Gastrocnemius medialis (tissue), 4 donors: ENCODE measurements at regions not wholly inside any gene's neighbourhood (a gene's known extent, or its start where the extent isn't known, plus 50 kb on each side); places are given as distances from the start of the nearest gene placed in this dataset.

Source experiments
- ATAC-seq, 2 donors: fragments of 150-250 bp; one replicate each; pipeline ENCODE4 v1.9.1; 2016
- DNase-seq, 2 donors: peaks; one replicate each; pipeline ENCODE4 v3.0.0-alpha.2; 2019
- H3K27ac ChIP-seq, 4 donors: fragments of 200-600 bp; sonication (generic); 1 replicate in 1 of 4; 2 replicates in 3 of 4; pipeline ENCODE4 v1.5.1; 2016 to 2018; ENCODE audit warnings: mild to moderate bottlenecking in 2 of 4, moderate library complexity in 1 of 4
- H3K27me3 ChIP-seq, 3 donors: fragments of 200-600 bp; sonication (generic) in 2 of 3; 1 replicate in 1 of 3; 2 replicates in 2 of 3; pipeline versions ENCODE4 v1.5.1 to v1.6.0; 2016 to 2019; ENCODE audit warnings: mild to moderate bottlenecking in 1 of 3, moderate library complexity in 1 of 3
- H3K36me3 ChIP-seq, 2 donors: fragments of 200-600 bp; sonication (generic) in 1 of 2; one replicate each; pipeline ENCODE4 v1.5.1; 2017 to 2018
- H3K4me1 ChIP-seq, 2 donors: fragments of 200-600 bp; sonication (generic) in 1 of 2; one replicate each; pipeline ENCODE4 v1.5.1; 2016 to 2017; ENCODE audit warnings: mild to moderate bottlenecking in 2 of 2
- H3K4me3 ChIP-seq, 4 donors: fragments of 200-600 bp; sonication (generic) in 3 of 4; 1 replicate in 1 of 4; 2 replicates in 3 of 4; pipeline ENCODE4 v1.5.1; 2016 to 2019; ENCODE audit warnings: mild to moderate bottlenecking in 2 of 4
- H3K9me3 ChIP-seq, 3 donors: fragments of 200-600 bp; sonication (generic) in 2 of 3; 1 replicate in 1 of 3; 2 replicates in 2 of 3; pipeline ENCODE4 v1.5.1; 2016 to 2019
- CTCF ChIP-seq, 5 experiments: fragments of 450-650 bp in 3 of 5; fragments of 200-600 bp in 2 of 5; sonication (generic) in 2 of 5; IDR thresholded peaks in 4 of 5; conservative IDR thresholded peaks in 1 of 5; 1 replicate in 4 of 5; 2 replicates in 1 of 5; pipeline ENCODE4 v1.5.1; 2016 to 2019; ENCODE audit warnings: antibody characterized with exemption in 5 of 5, mild to moderate bottlenecking in 3 of 5, moderate library complexity in 3 of 5
- POLR2A ChIP-seq, 2 donors: fragments of 450-650 bp; IDR thresholded peaks; one replicate each; pipeline ENCODE4 v1.6.1; 2017; ENCODE audit warnings: antibody characterized with exemption in 2 of 2, mild to moderate bottlenecking in 2 of 2, moderate library complexity in 2 of 2
- in situ Hi-C, 4 donors: fragments of 200-750 bp; cut with MboI; loops; one replicate each; pipeline versions ENCODE4 v1.15.0 to v1.8.0; 2017; ENCODE audit warnings: low sequenced_read_pairs in 4 of 4
- intact Hi-C: fragments of 100-400 bp; cut with DNase I; formaldehyde crosslinking; loops from one replicate; pipeline ENCODE4 v1.15.1; 2023; ENCODE audit warnings: low total_unique reads

- no peak for DNase-seq
- TF ChIP-seq POLR2A (IDR thresholded peaks at IDR 0.05) (no peak), CTCF (IDR thresholded peaks at IDR 0.05 in 4 of 5, conservative IDR thresholded peaks at IDR 0.05 in 1 of 5) (no peak)
Observed at GRCh38 chr6:84910906-84911607, 146.7 kb upstream of the TBX18 start.

GRCh38 chr6:84908304-84908904, 144.0 kb upstream of the TBX18 start:
- H3K27ac ChIP-seq: no peak overlapping the region
- no peak overlapping the region for H3K4me3 ChIP-seq
- no peaks in the 10 kb centered on the region for H3K36me3 ChIP-seq
- no peaks in the 10 kb centered on the region for H3K4me1 ChIP-seq
- in situ Hi-C loops: no loop called here
- ATAC-seq (no peak), DNase-seq (no peak)
- H3K9me3 ChIP-seq: no peaks in the 10 kb centered on the region
- no peak for TF ChIP-seq CTCF (IDR thresholded peaks at IDR 0.05 in 4 of 5, conservative IDR thresholded peaks at IDR 0.05 in 1 of 5)
- TF ChIP-seq POLR2A (IDR thresholded peaks at IDR 0.05): no peak
- no peaks in the 10 kb centered on the region for H3K27me3 ChIP-seq
- intact Hi-C loops: no loop called here

More at GRCh38 chr6:84910906-84911607, 146.7 kb upstream of the TBX18 start:
- no peaks in the 10 kb centered on the region for H3K4me1 ChIP-seq
- in situ Hi-C loops (no loop called here), intact Hi-C loops (no loop called here)
- H3K36me3 ChIP-seq: no peaks in the 10 kb centered on the region
- no peak overlapping the region for H3K27ac ChIP-seq
- H3K9me3 ChIP-seq: no peaks in the 10 kb centered on the region
- H3K4me3 ChIP-seq: no peak overlapping the region
- H3K27me3 ChIP-seq: no peaks in the 10 kb centered on the region
- ATAC-seq: no peak

GRCh38 chr6:84906514-84906913, 142.1 kb upstream of the TBX18 start:
- in situ Hi-C loops: no loop called here
- ATAC-seq: no peak

GRCh38 chr6:84905823-84906222, 141.4 kb upstream of the TBX18 start:
- DNase-seq (no peak), ATAC-seq (no peak)
- H3K4me3 ChIP-seq: no peak overlapping the region
- no peaks in the 10 kb centered on the region for H3K9me3 ChIP-seq
- H3K4me1 ChIP-seq: no peaks in the 10 kb centered on the region
- no peaks in the 10 kb centered on the region for H3K27me3 ChIP-seq
- intact Hi-C loops (no loop called here), in situ Hi-C loops (no loop called here)
- H3K36me3 ChIP-seq: no peaks in the 10 kb centered on the region
- TF ChIP-seq POLR2A (IDR thresholded peaks at IDR 0.05): no peak
- TF ChIP-seq CTCF (IDR thresholded peaks at IDR 0.05 in 4 of 5, conservative IDR thresholded peaks at IDR 0.05 in 1 of 5): no peak
- no peak overlapping the region for H3K27ac ChIP-seq

More at GRCh38 chr6:84906514-84906913, 142.1 kb upstream of the TBX18 start:
- no peaks in the 10 kb centered on the region for H3K36me3 ChIP-seq
- TF ChIP-seq CTCF (IDR thresholded peaks at IDR 0.05 in 4 of 5, conservative IDR thresholded peaks at IDR 0.05 in 1 of 5) (no peak), POLR2A (IDR thresholded peaks at IDR 0.05) (no peak)
- DNase-seq: no peak
- no peaks in the 10 kb centered on the region for H3K27me3 ChIP-seq
- no peaks in the 10 kb centered on the region for H3K9me3 ChIP-seq
- H3K4me1 ChIP-seq: no peaks in the 10 kb centered on the region
- intact Hi-C loops: no loop called here
- H3K4me3 ChIP-seq: no peak overlapping the region
- H3K27ac ChIP-seq: no peak overlapping the region
